ENCODE measurements at regions not wholly inside any gene's neighbourhood (a gene's known extent, or its start where the extent isn't known, plus 50 kb on each side); places are given as distances from the start of the nearest gene placed in this dataset.

- Histone ChIP-seq H3K27ac (ENCODE audit: insufficient read depth, low read depth, low read length, poor library complexity, severe bottlenecking) (no peak overlapping the region), H3K9me3 (ENCODE audit: control insufficient read depth, low read length) (peaks cover 2% of the 10 kb centered on the region), H3K4me3 (ENCODE audit: insufficient read depth, low read depth, low read length) (no peak overlapping the region), H3K27me3 (ENCODE audit: control insufficient read depth, insufficient read depth, low read length, poor library complexity, severe bottlenecking) (no peaks in the 10 kb centered on the region), H3K4me1 (ENCODE audit: control insufficient read depth, insufficient read depth, low read length) (no peaks in the 10 kb centered on the region), H3K36me3 (ENCODE audit: control insufficient read depth, insufficient read depth, low read length) (no peaks in the 10 kb centered on the region)
- WGBS, 2 experiments: 91 to 98% methylated on average over 3 of the region's 3 CpGs
Observed at GRCh38 chr6:47897247-47897646, 115.4 kb downstream of the OPN5 start.

DNA sequence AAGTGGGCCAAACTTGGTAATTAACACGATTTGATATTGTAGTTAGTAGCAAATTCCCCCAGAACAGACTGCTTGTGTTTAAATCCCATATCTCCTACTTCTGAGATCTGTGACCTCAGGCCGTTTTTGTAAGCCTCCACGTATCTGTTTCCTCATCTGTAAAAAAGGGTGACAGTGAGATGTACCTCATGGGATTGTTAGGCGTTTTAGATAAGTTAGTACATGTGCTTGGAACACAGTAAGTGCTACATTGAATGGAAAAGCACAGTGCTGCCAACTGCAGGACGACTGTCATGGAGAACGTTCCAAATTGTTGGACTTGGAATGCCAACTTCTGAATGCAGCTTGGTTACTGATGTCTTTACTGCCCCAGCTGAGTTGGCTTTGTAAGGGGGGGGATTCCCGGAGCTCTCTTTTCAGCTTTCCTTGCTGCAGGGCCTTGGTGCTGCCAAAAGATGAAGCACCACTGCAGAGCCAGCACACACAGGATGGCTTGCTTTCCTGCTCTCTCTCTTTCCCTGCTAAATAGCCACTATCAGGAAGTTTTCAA lies 108.6 kb downstream of the OPN5 start:
- H3K27me3 ChIP-seq (ENCODE audit: control insufficient read depth, insufficient read depth, low read length, poor library complexity, severe bottlenecking): no peaks in the 10 kb centered on the region
- H3K4me3 ChIP-seq (ENCODE audit: insufficient read depth, low read depth, low read length): no peak overlapping the region
- H3K4me1 ChIP-seq (ENCODE audit: control insufficient read depth, insufficient read depth, low read length): no peaks in the 10 kb centered on the region
- no peak overlapping the region for H3K27ac ChIP-seq (ENCODE audit: insufficient read depth, low read depth, low read length, poor library complexity, severe bottlenecking)
- no peaks in the 10 kb centered on the region for H3K9me3 ChIP-seq (ENCODE audit: control insufficient read depth, low read length)
- no peaks in the 10 kb centered on the region for H3K36me3 ChIP-seq (ENCODE audit: control insufficient read depth, insufficient read depth, low read length)
- WGBS, 2 experiments: 93 to 94% methylated on average over 7 of the region's 7 CpGs

DNA sequence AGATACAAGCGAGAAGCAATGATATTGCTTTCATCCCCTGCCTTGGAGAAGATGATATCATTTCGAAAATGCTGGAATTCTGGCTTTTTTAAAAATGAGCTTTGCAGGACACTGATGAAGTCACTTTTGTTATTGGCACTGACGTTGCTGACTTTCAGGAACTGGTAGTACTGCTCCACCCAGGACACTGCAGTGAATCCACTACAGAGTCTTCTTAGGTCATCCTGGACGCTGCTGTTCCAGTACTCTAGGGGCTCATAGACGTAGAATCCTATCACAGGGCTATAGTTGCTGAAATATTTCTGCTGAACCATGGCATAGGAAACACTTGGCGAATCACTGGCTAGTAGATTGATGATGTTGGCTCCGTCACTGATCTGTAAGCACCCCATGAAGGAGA lies 97.2 kb downstream of the OPN5 start:
- no peaks in the 10 kb centered on the region for H3K4me1 ChIP-seq (ENCODE audit: control insufficient read depth, insufficient read depth, low read length)
- H3K9me3 ChIP-seq (ENCODE audit: control insufficient read depth, low read length): no peaks in the 10 kb centered on the region
- no peak overlapping the region for H3K27ac ChIP-seq (ENCODE audit: insufficient read depth, low read depth, low read length, poor library complexity, severe bottlenecking)
- no peaks in the 10 kb centered on the region for H3K36me3 ChIP-seq (ENCODE audit: control insufficient read depth, insufficient read depth, low read length)
- H3K4me3 ChIP-seq (ENCODE audit: insufficient read depth, low read depth, low read length): no peak overlapping the region
- no peaks in the 10 kb centered on the region for H3K27me3 ChIP-seq (ENCODE audit: control insufficient read depth, insufficient read depth, low read length, poor library complexity, severe bottlenecking)
- WGBS, 2 experiments: 94 to 97% methylated on average over 7 of the region's 7 CpGs
